HepG2 (cell line): ENCODE measurements at regions not wholly inside any gene's neighbourhood (a gene's known extent, or its start where the extent isn't known, plus 50 kb on each side); places are given as distances from the start of the nearest gene placed in this dataset.

ENCODE experiments used
- CREM ChIP-seq, 2 experiments: sonication (generic) in 1 of 2; formaldehyde crosslinking in 1 of 2; IDR thresholded peaks; 2 replicates each; pipeline versions ENCODE4 v1.4.0 to v1.6.1; 2016 to 2020; ENCODE audit warnings: antibody characterized with exemption in 1 of 2, mild to moderate bottlenecking in 1 of 2, missing genetic modification reagents in 1 of 2
- CSRNP1 ChIP-seq: sonication (generic); formaldehyde crosslinking; IDR thresholded peaks from 2 replicates; pipeline ENCODE4 v1.8.1; 2023; ENCODE audit warnings: mild to moderate bottlenecking, missing genetic modification reagents
- GABPB1 ChIP-seq: IDR thresholded peaks from 2 replicates; pipeline ENCODE4 v1.6.1; 2016; ENCODE audit warnings: mild to moderate bottlenecking, missing genetic modification reagents, moderate library complexity, missing compliant biosample characterization
- HCFC1 ChIP-seq: fragments of 150-350 bp; IDR thresholded peaks from 2 replicates; pipeline ENCODE4 v1.6.1; 2014; ENCODE audit warnings: low read depth, low read length
- HMGA1 ChIP-seq: sonication (generic); formaldehyde crosslinking; conservative IDR thresholded peaks from 2 replicates; pipeline ENCODE4 v1.4.0; 2020; ENCODE audit warnings: missing genetic modification reagents
- JUND ChIP-seq: sonication (generic); formaldehyde crosslinking; IDR thresholded peaks from 2 replicates; pipeline ENCODE4 v1.8.0; 2022; ENCODE audit warnings: mild to moderate bottlenecking, missing genetic modification reagents
- MTF1 ChIP-seq: sonication (generic); formaldehyde crosslinking; IDR thresholded peaks from 2 replicates; pipeline ENCODE4 v1.5.0; 2020; ENCODE audit warnings: missing genetic modification reagents
- NFYB ChIP-seq: sonication (generic); formaldehyde crosslinking; IDR thresholded peaks from 2 replicates; pipeline ENCODE4 v1.4.0; 2020; ENCODE audit warnings: missing genetic modification reagents
- RBM22 ChIP-seq: fragments of 200-400 bp; formaldehyde crosslinking; optimal IDR thresholded peaks from 2 replicates; pipeline ENCODE3; 2017; ENCODE audit warnings: mild to moderate bottlenecking, low read length, moderate library complexity
- RFX3 ChIP-seq: IDR thresholded peaks from 2 replicates; pipeline ENCODE4 v1.6.1; 2016; ENCODE audit warnings: missing biosample characterization, missing genetic modification reagents
- RFX5 ChIP-seq: IDR thresholded peaks from 2 replicates; pipeline ENCODE4 v1.6.1; 2011; ENCODE audit warnings: low read depth, low read length, improper control_type of control experiment
- TSC22D2 ChIP-seq: sonication (generic); formaldehyde crosslinking; IDR thresholded peaks from 2 replicates; pipeline ENCODE4 v1.5.1; 2020; ENCODE audit warnings: missing genetic modification reagents, mild to moderate bottlenecking, borderline replicate concordance
- YY1 ChIP-seq: IDR thresholded peaks from 2 replicates; pipeline ENCODE4 v1.6.1; 2011; ENCODE audit warnings: low read length, low read depth, moderate library complexity, mild to moderate bottlenecking; ENCODE audit not compliant: insufficient read depth, insufficient replicate concordance
- ZNF274 ChIP-seq: sonication (generic); formaldehyde crosslinking; IDR thresholded peaks from 2 replicates; pipeline ENCODE4 v1.5.1; 2020; ENCODE audit warnings: mild to moderate bottlenecking, missing genetic modification reagents
- ZSCAN30 ChIP-seq: sonication (generic); formaldehyde crosslinking; IDR thresholded peaks from 2 replicates; pipeline ENCODE4 v1.5.0; 2020; ENCODE audit warnings: mild to moderate bottlenecking, missing genetic modification reagents
- TF ChIP-seq, protein P1 (sequence below), 2 experiments: sonication (generic) in 1 of 2; formaldehyde crosslinking in 1 of 2; IDR thresholded peaks; 2 replicates each; pipeline versions ENCODE4 v1.5.1 to v1.6.1; 2011 to 2020; ENCODE audit warnings: borderline replicate concordance in 1 of 2, low read depth in 1 of 2, low read length in 1 of 2, mild to moderate bottlenecking in 1 of 2, missing genetic modification reagents in 1 of 2, moderate library complexity in 1 of 2
- TF ChIP-seq, protein P2 (sequence below): sonication (generic); formaldehyde crosslinking; IDR thresholded peaks from 2 replicates; pipeline ENCODE4 v1.4.0; 2020; ENCODE audit warnings: mild to moderate bottlenecking, missing genetic modification reagents, borderline replicate concordance
- TF ChIP-seq, protein P3 (sequence below): sonication (generic); formaldehyde crosslinking; IDR thresholded peaks from 2 replicates; pipeline ENCODE4 v1.8.1; 2023; ENCODE audit warnings: mild to moderate bottlenecking, inconsistent platforms, moderate library complexity, missing genetic modification reagents, borderline replicate concordance

GRCh38 chr12:112716099-112717093 lies 75.2 kb upstream of the RPH3A start (continued):
- TF ChIP-seq RFX5, result no peak
- peak; percentile 65 for TF ChIP-seq YY1
- peak; percentile 40 for TF ChIP-seq HCFC1
- no peak for TF ChIP-seq GABPB1 (CRISPR knock-in tag)
- TF ChIP-seq TSC22D2 (CRISPR knock-in tag), result no peak
- TF ChIP-seq CSRNP1 (CRISPR knock-in tag), result no peak
- TF ChIP-seq CREM (IDR thresholded peaks at IDR 0.05), result no peak
- TF ChIP-seq CREM (CRISPR knock-in tag; IDR thresholded peaks at IDR 0.05), result no peak
- TF ChIP-seq, protein P1, sequence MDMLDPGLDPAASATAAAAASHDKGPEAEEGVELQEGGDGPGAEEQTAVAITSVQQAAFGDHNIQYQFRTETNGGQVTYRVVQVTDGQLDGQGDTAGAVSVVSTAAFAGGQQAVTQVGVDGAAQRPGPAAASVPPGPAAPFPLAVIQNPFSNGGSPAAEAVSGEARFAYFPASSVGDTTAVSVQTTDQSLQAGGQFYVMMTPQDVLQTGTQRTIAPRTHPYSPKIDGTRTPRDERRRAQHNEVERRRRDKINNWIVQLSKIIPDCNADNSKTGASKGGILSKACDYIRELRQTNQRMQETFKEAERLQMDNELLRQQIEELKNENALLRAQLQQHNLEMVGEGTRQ (IDR thresholded peaks at IDR 0.05; ENCODE audit: low read depth, low read length), result peak; percentile 71
- TF ChIP-seq, protein P1 (CRISPR knock-in tag; IDR thresholded peaks at IDR 0.05; ENCODE audit: borderline replicate concordance), result peak; percentile 70; the same call in 1 of the 2 replicates
- TF ChIP-seq NFYB (CRISPR knock-in tag), result peak; percentile 83
- TF ChIP-seq HMGA1 (CRISPR knock-in tag), result no peak
- TF ChIP-seq RBM22, result no peak
- no peak for TF ChIP-seq JUND (CRISPR knock-in tag)
- TF ChIP-seq, protein P2, sequence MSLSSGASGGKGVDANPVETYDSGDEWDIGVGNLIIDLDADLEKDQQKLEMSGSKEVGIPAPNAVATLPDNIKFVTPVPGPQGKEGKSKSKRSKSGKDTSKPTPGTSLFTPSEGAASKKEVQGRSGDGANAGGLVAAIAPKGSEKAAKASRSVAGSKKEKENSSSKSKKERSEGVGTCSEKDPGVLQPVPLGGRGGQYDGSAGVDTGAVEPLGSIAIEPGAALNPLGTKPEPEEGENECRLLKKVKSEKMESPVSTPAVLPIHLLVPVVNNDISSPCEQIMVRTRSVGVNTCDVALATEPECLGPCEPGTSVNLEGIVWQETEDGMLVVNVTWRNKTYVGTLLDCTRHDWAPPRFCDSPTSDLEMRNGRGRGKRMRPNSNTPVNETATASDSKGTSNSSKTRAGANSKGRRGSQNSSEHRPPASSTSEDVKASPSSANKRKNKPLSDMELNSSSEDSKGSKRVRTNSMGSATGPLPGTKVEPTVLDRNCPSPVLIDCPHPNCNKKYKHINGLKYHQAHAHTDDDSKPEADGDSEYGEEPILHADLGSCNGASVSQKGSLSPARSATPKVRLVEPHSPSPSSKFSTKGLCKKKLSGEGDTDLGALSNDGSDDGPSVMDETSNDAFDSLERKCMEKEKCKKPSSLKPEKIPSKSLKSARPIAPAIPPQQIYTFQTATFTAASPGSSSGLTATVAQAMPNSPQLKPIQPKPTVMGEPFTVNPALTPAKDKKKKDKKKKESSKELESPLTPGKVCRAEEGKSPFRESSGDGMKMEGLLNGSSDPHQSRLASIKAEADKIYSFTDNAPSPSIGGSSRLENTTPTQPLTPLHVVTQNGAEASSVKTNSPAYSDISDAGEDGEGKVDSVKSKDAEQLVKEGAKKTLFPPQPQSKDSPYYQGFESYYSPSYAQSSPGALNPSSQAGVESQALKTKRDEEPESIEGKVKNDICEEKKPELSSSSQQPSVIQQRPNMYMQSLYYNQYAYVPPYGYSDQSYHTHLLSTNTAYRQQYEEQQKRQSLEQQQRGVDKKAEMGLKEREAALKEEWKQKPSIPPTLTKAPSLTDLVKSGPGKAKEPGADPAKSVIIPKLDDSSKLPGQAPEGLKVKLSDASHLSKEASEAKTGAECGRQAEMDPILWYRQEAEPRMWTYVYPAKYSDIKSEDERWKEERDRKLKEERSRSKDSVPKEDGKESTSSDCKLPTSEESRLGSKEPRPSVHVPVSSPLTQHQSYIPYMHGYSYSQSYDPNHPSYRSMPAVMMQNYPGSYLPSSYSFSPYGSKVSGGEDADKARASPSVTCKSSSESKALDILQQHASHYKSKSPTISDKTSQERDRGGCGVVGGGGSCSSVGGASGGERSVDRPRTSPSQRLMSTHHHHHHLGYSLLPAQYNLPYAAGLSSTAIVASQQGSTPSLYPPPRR (CRISPR knock-in tag), result no peak
- TF ChIP-seq ZSCAN30 (CRISPR knock-in tag), result no peak
- TF ChIP-seq, protein P3, sequence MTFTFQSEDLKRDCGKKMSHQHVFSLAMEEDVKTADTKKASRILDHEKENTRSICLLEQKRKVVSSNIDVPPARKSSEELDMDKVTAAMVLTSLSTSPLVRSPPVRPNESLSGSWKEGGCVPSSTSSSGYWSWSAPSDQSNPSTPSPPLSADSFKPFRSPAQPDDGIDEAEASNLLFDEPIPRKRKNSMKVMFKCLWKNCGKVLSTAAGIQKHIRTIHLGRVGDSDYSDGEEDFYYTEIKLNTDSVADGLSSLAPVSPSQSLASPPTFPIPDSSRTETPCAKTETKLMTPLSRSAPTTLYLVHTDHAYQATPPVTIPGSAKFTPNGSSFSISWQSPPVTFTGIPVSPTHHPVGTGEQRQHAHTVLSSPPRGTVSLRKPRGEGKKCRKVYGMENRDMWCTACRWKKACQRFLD, result no peak
- no peak for TF ChIP-seq ZNF274 (CRISPR knock-in tag)
- TF ChIP-seq MTF1 (CRISPR knock-in tag), result no peak
- no peak for TF ChIP-seq RFX3
